GM12872 (cell line): ENCODE measurements at regions not wholly inside any gene's neighbourhood (a gene's known extent, or its start where the extent isn't known, plus 50 kb on each side); places are given as distances from the start of the nearest gene placed in this dataset.

Source experiments
- CTCF ChIP-seq: IDR thresholded peaks from 3 replicates; pipeline ENCODE4 v1.5.1; 2011; ENCODE audit warnings: low read depth, mild to moderate bottlenecking, low read length, moderate library complexity; ENCODE audit not compliant: insufficient read depth

GRCh38 chr12:132389026-132389425 lies 59.6 kb upstream of the GALNT9 start:
- TF ChIP-seq CTCF = no peak

GRCh38 chr12:132388379-132389015 lies 59.1 kb upstream of the GALNT9 start:
- TF ChIP-seq CTCF = no peak

- TF ChIP-seq CTCF = no peak
Observed at GRCh38 chr12:132386926-132387497, 57.6 kb upstream of the GALNT9 start.

GRCh38 chr12:132385923-132386751 lies 56.7 kb upstream of the GALNT9 start:
- no peak for TF ChIP-seq CTCF

GRCh38 chr12:132384916-132385774 lies 55.8 kb upstream of the GALNT9 start:
- no peak for TF ChIP-seq CTCF

GRCh38 chr12:132380641-132381040 lies 51.3 kb upstream of the GALNT9 start:
- TF ChIP-seq CTCF = no peak

GRCh38 chr12:132379996-132380395 lies 50.6 kb upstream of the GALNT9 start:
- no peak for TF ChIP-seq CTCF
